ENCODE measurements at regions not wholly inside any gene's neighbourhood (a gene's known extent, or its start where the extent isn't known, plus 50 kb on each side); places are given as distances from the start of the nearest gene placed in this dataset.

- no peak for FAIRE-seq
- no peak for DNase-seq (ENCODE audit: insufficient read length, low spot score)
- TF ChIP-seq CTCF (IDR thresholded peaks at IDR 0.05; ENCODE audit: insufficient read depth, missing control alignments), result no peak
Observed at GRCh38 chr22:47572443-47572842, 810.0 kb downstream of the TBC1D22A start.

GRCh38 chr22:47571616-47572015 is 809.2 kb downstream of the TBC1D22A start:
- DNase-seq (ENCODE audit: insufficient read length, low spot score) (no peak), FAIRE-seq (no peak)
- no peak for TF ChIP-seq CTCF (IDR thresholded peaks at IDR 0.05; ENCODE audit: insufficient read depth, missing control alignments)

- DNase-seq (ENCODE audit: insufficient read length, low spot score) (no peak), FAIRE-seq (no peak)
- no peak for TF ChIP-seq CTCF (IDR thresholded peaks at IDR 0.05; ENCODE audit: insufficient read depth, missing control alignments)
Observed at GRCh38 chr22:47570851-47571250, 808.4 kb downstream of the TBC1D22A start.

GRCh38 chr22:47570300-47570685 is 807.8 kb downstream of the TBC1D22A start:
- TF ChIP-seq CTCF (IDR thresholded peaks at IDR 0.05; ENCODE audit: insufficient read depth, missing control alignments), result no peak
- FAIRE-seq (no peak), DNase-seq (ENCODE audit: insufficient read length, low spot score) (no peak)

GRCh38 chr22:47569389-47570299 is 807.2 kb downstream of the TBC1D22A start:
- FAIRE-seq (no peak), DNase-seq (ENCODE audit: insufficient read length, low spot score) (no peak)
- TF ChIP-seq CTCF (IDR thresholded peaks at IDR 0.05; ENCODE audit: insufficient read depth, missing control alignments), result no peak

- no peak for TF ChIP-seq CTCF (IDR thresholded peaks at IDR 0.05; ENCODE audit: insufficient read depth, missing control alignments)
- DNase-seq (ENCODE audit: insufficient read length, low spot score) (no peak), FAIRE-seq (no peak)
Observed at GRCh38 chr22:47568700-47569099, 806.2 kb downstream of the TBC1D22A start.

Measured in D721Med (cell line).